HepG2 (cell line): ENCODE measurements at regions not wholly inside any gene's neighbourhood (a gene's known extent, or its start where the extent isn't known, plus 50 kb on each side); places are given as distances from the start of the nearest gene placed in this dataset.

ENCODE experiments used
- BHLHE40 ChIP-seq: IDR thresholded peaks from 2 replicates; pipeline ENCODE4 v1.6.1; 2011; ENCODE audit warnings: low read length, improper control_type of control experiment
- CHD2 ChIP-seq: IDR thresholded peaks from 2 replicates; pipeline ENCODE4 v1.6.1; 2011; ENCODE audit warnings: low read depth, low read length, improper control_type of control experiment
- ETV6 ChIP-seq: sonication (generic); formaldehyde crosslinking; conservative IDR thresholded peaks from 2 replicates; pipeline ENCODE4 v1.4.0; 2020; ENCODE audit warnings: missing genetic modification reagents
- MAF1 ChIP-seq: sonication (generic); formaldehyde crosslinking; IDR thresholded peaks from 2 replicates; pipeline ENCODE4 v1.5.0; 2020; ENCODE audit warnings: missing genetic modification reagents, borderline replicate concordance
- MEF2D ChIP-seq: sonication (generic); formaldehyde crosslinking; IDR thresholded peaks from 2 replicates; pipeline ENCODE4 v1.5.1; 2020; ENCODE audit warnings: mild to moderate bottlenecking, missing genetic modification reagents
- MTA1 ChIP-seq: sonication (generic); formaldehyde crosslinking; IDR thresholded peaks from 2 replicates; pipeline ENCODE4 v1.4.0; 2020; ENCODE audit warnings: missing genetic modification reagents, mild to moderate bottlenecking, borderline replicate concordance
- NFAT5 ChIP-seq: sonication (generic); formaldehyde crosslinking; IDR thresholded peaks from 2 replicates; pipeline ENCODE4 v1.4.0; 2020; ENCODE audit warnings: missing genetic modification reagents
- THYN1 ChIP-seq: sonication (generic); formaldehyde crosslinking; IDR thresholded peaks from 2 replicates; pipeline ENCODE4 v1.8.1; 2023; ENCODE audit warnings: low read depth, mild to moderate bottlenecking, moderate library complexity, missing genetic modification reagents, borderline replicate concordance
- ZNF235 ChIP-seq: sonication (generic); formaldehyde crosslinking; IDR thresholded peaks from 2 replicates; pipeline ENCODE4 v1.8.1; 2023; ENCODE audit warnings: mild to moderate bottlenecking, missing genetic modification reagents, borderline replicate concordance
- ZNF24 ChIP-seq: fragments of 450-650 bp; IDR thresholded peaks from 2 replicates; pipeline ENCODE4 v1.6.1; 2017; ENCODE audit warnings: antibody characterized with exemption, mild to moderate bottlenecking
- ZNF260 ChIP-seq: sonication (generic); formaldehyde crosslinking; IDR thresholded peaks from 2 replicates; pipeline ENCODE4 v1.4.0; 2020; ENCODE audit warnings: missing genetic modification reagents, low read depth, mild to moderate bottlenecking, borderline replicate concordance
- ZNF407 ChIP-seq: sonication (generic); formaldehyde crosslinking; IDR thresholded peaks from one replicate; pipeline ENCODE4 v1.5.1; 2020; ENCODE audit warnings: mild to moderate bottlenecking, missing genetic modification reagents; ENCODE audit errors: not compliant biosample characterization
- TF ChIP-seq, protein P1 (sequence below): sonication (generic); formaldehyde crosslinking; IDR thresholded peaks from 2 replicates; pipeline ENCODE4 v1.4.0; 2020; ENCODE audit warnings: low read depth, mild to moderate bottlenecking, missing genetic modification reagents

- TF ChIP-seq ZNF407 (CRISPR knock-in tag) (no peak), MEF2D (CRISPR knock-in tag) (no peak), ETV6 (CRISPR knock-in tag) (no peak), MAF1 (no peak), ZNF260 (CRISPR knock-in tag) (no peak), ZNF235 (CRISPR knock-in tag) (no peak), BHLHE40 (no peak), ZNF24 (0 out of 2 replicates have a peak, but pooled peaks have one; percentile 11), THYN1 (CRISPR knock-in tag) (no peak), NFAT5 (CRISPR knock-in tag) (no peak), MTA1 (CRISPR knock-in tag) (no peak), CHD2 (no peak)
- TF ChIP-seq, protein P1, sequence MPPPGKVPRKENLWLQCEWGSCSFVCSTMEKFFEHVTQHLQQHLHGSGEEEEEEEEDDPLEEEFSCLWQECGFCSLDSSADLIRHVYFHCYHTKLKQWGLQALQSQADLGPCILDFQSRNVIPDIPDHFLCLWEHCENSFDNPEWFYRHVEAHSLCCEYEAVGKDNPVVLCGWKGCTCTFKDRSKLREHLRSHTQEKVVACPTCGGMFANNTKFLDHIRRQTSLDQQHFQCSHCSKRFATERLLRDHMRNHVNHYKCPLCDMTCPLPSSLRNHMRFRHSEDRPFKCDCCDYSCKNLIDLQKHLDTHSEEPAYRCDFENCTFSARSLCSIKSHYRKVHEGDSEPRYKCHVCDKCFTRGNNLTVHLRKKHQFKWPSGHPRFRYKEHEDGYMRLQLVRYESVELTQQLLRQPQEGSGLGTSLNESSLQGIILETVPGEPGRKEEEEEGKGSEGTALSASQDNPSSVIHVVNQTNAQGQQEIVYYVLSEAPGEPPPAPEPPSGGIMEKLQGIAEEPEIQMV (CRISPR knock-in tag), result no peak
These were observed 138.1 kb upstream of the PTPN1 start (continued) for GRCh38 chr20:50371878-50372769.
